H9 (cell line): ENCODE measurements at regions not wholly inside any gene's neighbourhood (a gene's known extent, or its start where the extent isn't known, plus 50 kb on each side); places are given as distances from the start of the nearest gene placed in this dataset.

ENCODE experiments used
- DNase-seq: peaks from one replicate; pipeline ENCODE4 v3.0.0-alpha.2; 2017
- H2AFZ ChIP-seq: one replicate; pipeline ENCODE4 v1.6.1; 2013; ENCODE audit warnings: mild to moderate bottlenecking, low read length, control low read depth, moderate library complexity
- H2AK5ac ChIP-seq: 2 replicates; pipeline ENCODE4 v1.6.1; 2013; ENCODE audit warnings: low read length, control low read depth, mixed read lengths; ENCODE audit not compliant: insufficient read length
- H2BK120ac ChIP-seq: one replicate; pipeline ENCODE4 v1.6.1; 2013; ENCODE audit warnings: low read depth, mild to moderate bottlenecking, low read length, control low read depth, inconsistent platforms; ENCODE audit not compliant: poor library complexity, severe bottlenecking
- H2BK12ac ChIP-seq: 2 replicates; pipeline ENCODE4 v1.6.1; 2013; ENCODE audit warnings: low read length, control low read depth, mixed read lengths, low read depth; ENCODE audit not compliant: insufficient read length
- H2BK15ac ChIP-seq: 2 replicates; pipeline ENCODE4 v1.6.1; 2013; ENCODE audit warnings: low read depth, low read length, control low read depth
- H2BK20ac ChIP-seq: one replicate; pipeline ENCODE4 v1.6.1; 2013; ENCODE audit warnings: low read depth, mild to moderate bottlenecking, low read length, control low read depth, inconsistent platforms; ENCODE audit not compliant: poor library complexity, severe bottlenecking
- H2BK5ac ChIP-seq: 2 replicates; pipeline ENCODE4 v1.6.1; 2013; ENCODE audit warnings: low read length, control low read depth, mixed read lengths; ENCODE audit not compliant: insufficient read length
- H3K14ac ChIP-seq: 2 replicates; pipeline ENCODE4 v1.6.1; 2013; ENCODE audit warnings: low read length, control low read depth; ENCODE audit not compliant: insufficient read depth
- H3K18ac ChIP-seq: 2 replicates; pipeline ENCODE4 v1.6.1; 2013; ENCODE audit warnings: low read depth, mild to moderate bottlenecking, mixed read lengths, low read length, control low read depth; ENCODE audit not compliant: insufficient read length
- H3K23ac ChIP-seq: 2 replicates; pipeline ENCODE4 v1.6.1; 2013; ENCODE audit warnings: low read length, control low read depth, mixed read lengths, low read depth; ENCODE audit not compliant: insufficient read length
- H3K23me2 ChIP-seq: 2 replicates; pipeline ENCODE4 v1.6.1; 2013; ENCODE audit warnings: low read depth, mild to moderate bottlenecking, mixed read lengths, low read length, control low read depth; ENCODE audit not compliant: insufficient read length, poor library complexity, severe bottlenecking
- H3K27ac ChIP-seq: 2 replicates; pipeline ENCODE4 v1.5.1; 2013; ENCODE audit warnings: low read length, control low read depth, mixed read lengths, low read depth; ENCODE audit not compliant: insufficient read length
- H3K27me3 ChIP-seq: 2 replicates; pipeline ENCODE4 v1.6.1; 2013; ENCODE audit warnings: low read length, control low read depth, inconsistent platforms; ENCODE audit not compliant: insufficient read depth
- H3K4ac ChIP-seq: 2 replicates; pipeline ENCODE4 v1.6.1; 2013; ENCODE audit warnings: low read depth, mild to moderate bottlenecking, control low read depth, inconsistent platforms, low read length, moderate library complexity
- H3K4me1 ChIP-seq: 2 replicates; pipeline ENCODE4 v1.6.1; 2013; ENCODE audit warnings: low read length, control low read depth, inconsistent platforms; ENCODE audit not compliant: insufficient read depth
- H3K4me2 ChIP-seq: 2 replicates; pipeline ENCODE4 v1.6.1; 2013; ENCODE audit warnings: low read length, control low read depth, mixed read lengths; ENCODE audit not compliant: insufficient read length, insufficient read depth
- H3K56ac ChIP-seq: 2 replicates; pipeline ENCODE4 v1.6.1; 2013; ENCODE audit warnings: low read depth, mild to moderate bottlenecking, mixed read lengths, low read length, control low read depth; ENCODE audit not compliant: insufficient read length
- H3K79me1 ChIP-seq: 2 replicates; pipeline ENCODE4 v1.6.1; 2013; ENCODE audit warnings: low read depth, mild to moderate bottlenecking, moderate library complexity, low read length, control low read depth, inconsistent platforms; ENCODE audit not compliant: insufficient read depth, poor library complexity, severe bottlenecking
- H3K79me2 ChIP-seq: 2 replicates; pipeline ENCODE4 v1.6.1; 2013; ENCODE audit warnings: low read length, control low read depth, inconsistent platforms; ENCODE audit not compliant: insufficient read depth
- H3K9ac ChIP-seq: 2 replicates; pipeline ENCODE4 v1.6.1; 2013; ENCODE audit warnings: low read length, control low read depth, mixed read lengths; ENCODE audit not compliant: insufficient read length; ENCODE audit errors: extremely low read depth
- H3K9me3 ChIP-seq: one replicate; pipeline ENCODE4 v1.6.1; 2013; ENCODE audit warnings: low read depth, low read length, inconsistent platforms; ENCODE audit not compliant: control insufficient read depth
- H3T11ph ChIP-seq: one replicate; pipeline ENCODE4 v1.6.1; 2013; ENCODE audit warnings: mild to moderate bottlenecking, low read length, control low read depth, inconsistent platforms
- H4K20me1 ChIP-seq: one replicate; pipeline ENCODE4 v1.6.1; 2013; ENCODE audit not compliant: control insufficient read depth, insufficient read length, insufficient read depth
- H4K5ac ChIP-seq: 2 replicates; pipeline ENCODE4 v1.6.1; 2013; ENCODE audit warnings: low read depth, mild to moderate bottlenecking, mixed read lengths, low read length, control low read depth; ENCODE audit not compliant: insufficient read length
- H4K8ac ChIP-seq: replicated peaks from 2 replicates; pipeline ENCODE4 v1.6.1; 2013; ENCODE audit warnings: low read length, control low read depth, mixed read lengths, low read depth; ENCODE audit not compliant: insufficient read length
- H4K91ac ChIP-seq: 2 replicates; pipeline ENCODE4 v1.6.1; 2013; ENCODE audit warnings: low read depth, mild to moderate bottlenecking, moderate library complexity, mixed read lengths, low read length, control low read depth; ENCODE audit not compliant: insufficient read length
- H3K27ac Mint-ChIP-seq, 3 experiments: 2 replicates in 2 of 3; 3 replicates in 1 of 3; pipeline ENCODE4 v1.8.0; 2020 to 2021; ENCODE audit warnings: mixed read lengths in 3 of 3, mild to moderate bottlenecking in 1 of 3, moderate library complexity in 1 of 3
- H3K27me3 Mint-ChIP-seq: 2 replicates; pipeline ENCODE4 v1.8.0; 2021; ENCODE audit warnings: low read depth, mild to moderate bottlenecking, moderate library complexity, mixed read lengths
- H3K36me3 Mint-ChIP-seq, 3 experiments: 2 replicates in 2 of 3; 3 replicates in 1 of 3; pipeline ENCODE4 v1.8.0; 2020 to 2021; ENCODE audit warnings: low read depth in 3 of 3, mixed read lengths in 3 of 3; ENCODE audit not compliant: insufficient read depth in 1 of 3
- H3K4me1 Mint-ChIP-seq, 2 experiments: 2 replicates each; pipeline ENCODE4 v1.8.0; 2020; ENCODE audit warnings: mixed read lengths in 2 of 2
- H3K4me3 Mint-ChIP-seq, 2 experiments: 2 replicates in 1 of 2; 3 replicates in 1 of 2; pipeline ENCODE4 v1.8.0; 2020 to 2021; ENCODE audit warnings: mild to moderate bottlenecking in 2 of 2, mixed read lengths in 2 of 2, moderate library complexity in 1 of 2
- H3K9me3 Mint-ChIP-seq, 2 experiments: 2 replicates in 1 of 2; 3 replicates in 1 of 2; pipeline ENCODE4 v1.8.0; 2020; ENCODE audit warnings: mild to moderate bottlenecking in 2 of 2, mixed read lengths in 2 of 2, moderate library complexity in 1 of 2
- WGBS: extraction: QIAGEN DNeasy Blood & Tissue Kit; methylation state at CpG from one replicate; pipeline ENCODE4 v1.1.7; 2013; ENCODE audit warnings: missing lambda C conversion rate, low lambda C conversion rate, mixed read lengths; ENCODE audit not compliant: insufficient read length; ENCODE audit errors: extremely low coverage; 5-methylcytosine and 5-hydroxymethylcytosine counted together
- TF ChIP-seq, protein P1 (sequence below): fragments of 200-600 bp; sonication (generic); conservative IDR thresholded peaks from 3 replicates; pipeline ENCODE4 v1.8.0; 2021; ENCODE audit warnings: antibody characterized with exemption, mild to moderate bottlenecking

DNA sequence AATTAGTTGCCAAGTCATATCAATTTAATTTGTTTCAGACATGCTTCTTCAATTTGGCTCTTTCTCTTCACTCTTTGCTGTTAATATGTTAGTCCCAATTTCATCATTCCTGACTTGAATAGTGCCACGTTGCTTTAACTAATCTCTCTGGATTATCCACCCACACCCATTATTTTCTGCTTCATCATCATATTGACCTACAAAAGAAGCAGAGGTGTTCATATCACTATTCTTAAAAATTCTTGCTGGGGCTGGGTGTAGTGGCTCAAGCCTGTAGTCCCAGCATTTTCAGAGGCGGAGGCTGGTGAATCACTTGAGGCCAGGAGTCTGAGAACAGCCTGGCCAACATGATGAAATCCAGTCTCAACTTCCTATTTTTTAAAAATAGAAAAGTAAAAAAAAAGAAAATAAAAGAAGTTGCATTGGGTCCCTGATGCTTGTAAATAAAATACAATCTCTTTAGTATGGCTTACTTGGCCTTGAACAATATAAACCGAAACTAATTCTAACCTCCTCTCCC lies 65.7 kb upstream of the KCNIP4 start:
- Mint-ChIP-seq H3K27me3 (no peaks in the 10 kb centered on the region), H3K4me1 (no peaks in the 10 kb centered on the region), H3K4me3 (no peak overlapping the region), H3K9me3 (no peaks in the 10 kb centered on the region), H3K36me3 (no peaks in the 10 kb centered on the region), H3K27ac (no peak overlapping the region)
- H2AFZ ChIP-seq, result no peak overlapping the region
- no peak overlapping the region for H3K18ac ChIP-seq
- no peak overlapping the region for H3K56ac ChIP-seq
- no peaks in the 10 kb centered on the region for H3K23me2 ChIP-seq
- WGBS, result no CpG with 5 or more reads among the region's 3 CpGs
- no peak overlapping the region for H2BK5ac ChIP-seq
- no peaks in the 10 kb centered on the region for H3K79me1 ChIP-seq
- no peak overlapping the region for H4K5ac ChIP-seq
- H4K20me1 ChIP-seq, result no peaks in the 10 kb centered on the region
- no peaks in the 10 kb centered on the region for H3K9me3 ChIP-seq
- no peak overlapping the region for H2AK5ac ChIP-seq
- H3K79me2 ChIP-seq, result no peaks in the 10 kb centered on the region
- H4K91ac ChIP-seq, result no peak overlapping the region
- no peak overlapping the region for H3K4me2 ChIP-seq
- no peak overlapping the region for H2BK15ac ChIP-seq
- TF ChIP-seq, protein P1, sequence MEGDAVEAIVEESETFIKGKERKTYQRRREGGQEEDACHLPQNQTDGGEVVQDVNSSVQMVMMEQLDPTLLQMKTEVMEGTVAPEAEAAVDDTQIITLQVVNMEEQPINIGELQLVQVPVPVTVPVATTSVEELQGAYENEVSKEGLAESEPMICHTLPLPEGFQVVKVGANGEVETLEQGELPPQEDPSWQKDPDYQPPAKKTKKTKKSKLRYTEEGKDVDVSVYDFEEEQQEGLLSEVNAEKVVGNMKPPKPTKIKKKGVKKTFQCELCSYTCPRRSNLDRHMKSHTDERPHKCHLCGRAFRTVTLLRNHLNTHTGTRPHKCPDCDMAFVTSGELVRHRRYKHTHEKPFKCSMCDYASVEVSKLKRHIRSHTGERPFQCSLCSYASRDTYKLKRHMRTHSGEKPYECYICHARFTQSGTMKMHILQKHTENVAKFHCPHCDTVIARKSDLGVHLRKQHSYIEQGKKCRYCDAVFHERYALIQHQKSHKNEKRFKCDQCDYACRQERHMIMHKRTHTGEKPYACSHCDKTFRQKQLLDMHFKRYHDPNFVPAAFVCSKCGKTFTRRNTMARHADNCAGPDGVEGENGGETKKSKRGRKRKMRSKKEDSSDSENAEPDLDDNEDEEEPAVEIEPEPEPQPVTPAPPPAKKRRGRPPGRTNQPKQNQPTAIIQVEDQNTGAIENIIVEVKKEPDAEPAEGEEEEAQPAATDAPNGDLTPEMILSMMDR, result no peak
- H3K4ac ChIP-seq, result no peak overlapping the region
- no peak overlapping the region for H3K27ac ChIP-seq
- H3K4me1 ChIP-seq, result no peaks in the 10 kb centered on the region
- H2BK120ac ChIP-seq, result no peak overlapping the region
- no peak overlapping the region for H3K23ac ChIP-seq
- no peak overlapping the region for H2BK20ac ChIP-seq
- no peak overlapping the region for H4K8ac ChIP-seq
- no peak overlapping the region for H3K9ac ChIP-seq
- H3K27me3 ChIP-seq, result no peaks in the 10 kb centered on the region
- no peak overlapping the region for H2BK12ac ChIP-seq
- H3K14ac ChIP-seq, result no peak overlapping the region
- no peak overlapping the region for H3T11ph ChIP-seq
- DNase-seq, result no peak
